Loucy (cell line): ENCODE measurements at regions not wholly inside any gene's neighbourhood (a gene's known extent, or its start where the extent isn't known, plus 50 kb on each side); places are given as distances from the start of the nearest gene placed in this dataset.

Experiments
- CTCF ChIP-seq: fragments of 200-600 bp; sonication (generic); conservative IDR thresholded peaks from 2 replicates; pipeline ENCODE4 v1.5.1; 2014; ENCODE audit warnings: mild to moderate bottlenecking, antibody characterized with exemption, low read length
- EZH2phosphoT487 ChIP-seq: fragments of 200-600 bp; IDR thresholded peaks from 2 replicates; pipeline ENCODE4 v1.6.1; 2018; ENCODE audit warnings: antibody characterized with exemption, mild to moderate bottlenecking, moderate library complexity, borderline replicate concordance

GRCh38 chr2:129753261-129753660 lies 226.2 kb upstream of the RAB6C start:
- TF ChIP-seq CTCF (no peak), EZH2phosphoT487 (no peak)
